Transverse colon (tissue), 3 donors: ENCODE measurements at regions not wholly inside any gene's neighbourhood (a gene's known extent, or its start where the extent isn't known, plus 50 kb on each side); places are given as distances from the start of the nearest gene placed in this dataset.

Experiments used
- CTCF ChIP-seq, 5 experiments: fragments of 200-600 bp in 3 of 5; fragments of 450-650 bp in 2 of 5; sonication (generic) in 3 of 5; IDR thresholded peaks; 1 replicate in 2 of 5; 2 replicates in 3 of 5; pipeline ENCODE4 v1.5.1; 2016 to 2017; ENCODE audit warnings: antibody characterized with exemption in 5 of 5, inconsistent platforms in 3 of 5, mild to moderate bottlenecking in 2 of 5, moderate library complexity in 1 of 5
- EP300 ChIP-seq: sonication (generic); formaldehyde crosslinking; IDR thresholded peaks from one replicate; pipeline ENCODE4 v1.6.1; 2017; ENCODE audit warnings: antibody characterized with exemption, low read depth

GRCh38 chr17:63203652-63204051 is 237.6 kb downstream of the TANC2 start:
- TF ChIP-seq CTCF (IDR thresholded peaks at IDR 0.05) (no peak), EP300 (no peak)
